IPS-20b (cell line): ENCODE measurements at regions not wholly inside any gene's neighbourhood (a gene's known extent, or its start where the extent isn't known, plus 50 kb on each side); places are given as distances from the start of the nearest gene placed in this dataset.

Source experiments
- H3K27ac ChIP-seq: one replicate; pipeline ENCODE4 v1.5.1; 2013; ENCODE audit warnings: low read length
- H3K27me3 ChIP-seq: 2 replicates; pipeline ENCODE4 v1.6.1; 2013; ENCODE audit warnings: mild to moderate bottlenecking, low read length, inconsistent platforms; ENCODE audit not compliant: insufficient read depth
- H3K36me3 ChIP-seq: 2 replicates; pipeline ENCODE4 v1.6.1; 2013; ENCODE audit warnings: low read depth, mild to moderate bottlenecking, inconsistent platforms, low read length, moderate library complexity; ENCODE audit not compliant: insufficient read depth
- H3K4me1 ChIP-seq: 2 replicates; pipeline ENCODE4 v1.6.1; 2013; ENCODE audit warnings: mild to moderate bottlenecking, control low read depth, inconsistent platforms, low read length, moderate library complexity; ENCODE audit not compliant: insufficient read depth
- H3K4me3 ChIP-seq: 2 replicates; pipeline ENCODE4 v1.5.1; 2013; ENCODE audit warnings: mild to moderate bottlenecking, low read length, inconsistent platforms
- H3K9ac ChIP-seq: 2 replicates; pipeline ENCODE4 v1.6.1; 2013; ENCODE audit warnings: low read depth, mild to moderate bottlenecking, inconsistent platforms, low read length, moderate library complexity
- H3K9me3 ChIP-seq: 2 replicates; pipeline ENCODE4 v1.6.1; 2013; ENCODE audit warnings: mild to moderate bottlenecking, low read depth, low read length, inconsistent platforms; ENCODE audit not compliant: insufficient read depth

- Histone ChIP-seq H3K4me3 (no peak overlapping the region), H3K27me3 (no peaks in the 10 kb centered on the region), H3K4me1 (no peaks in the 10 kb centered on the region), H3K9ac (no peak overlapping the region), H3K9me3 (no peaks in the 10 kb centered on the region), H3K36me3 (no peaks in the 10 kb centered on the region), H3K27ac (no peak overlapping the region)
Measured at GRCh38 chr13:85313761-85314503, 485.3 kb downstream of the SLITRK6 start.

GRCh38 chr13:85312071-85312470 is 487.1 kb downstream of the SLITRK6 start:
- Histone ChIP-seq H3K4me1 (no peaks in the 10 kb centered on the region), H3K27me3 (no peaks in the 10 kb centered on the region), H3K4me3 (no peak overlapping the region), H3K27ac (no peak overlapping the region), H3K9ac (no peak overlapping the region), H3K36me3 (no peaks in the 10 kb centered on the region), H3K9me3 (no peaks in the 10 kb centered on the region)

- no peak overlapping the region for H3K27ac ChIP-seq
- H3K9ac ChIP-seq = no peak overlapping the region
Measured at GRCh38 chr13:85303630-85304029, 495.6 kb downstream of the SLITRK6 start.

GRCh38 chr13:85298387-85298924 is 500.8 kb downstream of the SLITRK6 start:
- no peak overlapping the region for H3K27ac ChIP-seq
- H3K36me3 ChIP-seq = no peaks in the 10 kb centered on the region
- no peaks in the 10 kb centered on the region for H3K27me3 ChIP-seq
- no peak overlapping the region for H3K9ac ChIP-seq
- H3K4me3 ChIP-seq = no peak overlapping the region
- no peaks in the 10 kb centered on the region for H3K9me3 ChIP-seq
- no peaks in the 10 kb centered on the region for H3K4me1 ChIP-seq

More at GRCh38 chr13:85303630-85304029, 495.6 kb downstream of the SLITRK6 start:
- Histone ChIP-seq H3K4me1 (no peaks in the 10 kb centered on the region), H3K9me3 (no peaks in the 10 kb centered on the region), H3K4me3 (no peak overlapping the region), H3K36me3 (no peaks in the 10 kb centered on the region), H3K27me3 (no peaks in the 10 kb centered on the region)

- Histone ChIP-seq H3K9ac (no peak overlapping the region), H3K36me3 (no peaks in the 10 kb centered on the region), H3K27ac (no peak overlapping the region), H3K9me3 (no peaks in the 10 kb centered on the region), H3K4me1 (no peaks in the 10 kb centered on the region), H3K4me3 (no peak overlapping the region), H3K27me3 (no peaks in the 10 kb centered on the region)
Measured at GRCh38 chr13:85288698-85289097, 510.5 kb downstream of the SLITRK6 start.

GRCh38 chr13:85287528-85287927 is 511.7 kb downstream of the SLITRK6 start:
- Histone ChIP-seq H3K4me1 (no peaks in the 10 kb centered on the region), H3K9me3 (no peaks in the 10 kb centered on the region), H3K27me3 (no peaks in the 10 kb centered on the region), H3K9ac (no peak overlapping the region), H3K36me3 (no peaks in the 10 kb centered on the region), H3K4me3 (no peak overlapping the region), H3K27ac (no peak overlapping the region)

- Histone ChIP-seq H3K9me3 (no peaks in the 10 kb centered on the region), H3K9ac (no peak overlapping the region), H3K27ac (no peak overlapping the region), H3K27me3 (no peaks in the 10 kb centered on the region), H3K4me1 (no peaks in the 10 kb centered on the region), H3K4me3 (no peak overlapping the region), H3K36me3 (no peaks in the 10 kb centered on the region)
Measured at GRCh38 chr13:85286081-85286480, 513.1 kb downstream of the SLITRK6 start.

- Histone ChIP-seq H3K27ac (no peak overlapping the region), H3K27me3 (no peaks in the 10 kb centered on the region), H3K4me1 (no peaks in the 10 kb centered on the region), H3K4me3 (no peak overlapping the region), H3K9ac (no peak overlapping the region), H3K36me3 (no peaks in the 10 kb centered on the region), H3K9me3 (no peaks in the 10 kb centered on the region)
Measured at GRCh38 chr13:85284349-85284748, 514.9 kb downstream of the SLITRK6 start.

GRCh38 chr13:85283408-85283807 is 515.8 kb downstream of the SLITRK6 start:
- H3K9ac ChIP-seq = no peak overlapping the region
- no peaks in the 10 kb centered on the region for H3K36me3 ChIP-seq
- no peaks in the 10 kb centered on the region for H3K9me3 ChIP-seq
- no peak overlapping the region for H3K27ac ChIP-seq
- H3K4me3 ChIP-seq = no peak overlapping the region
- no peaks in the 10 kb centered on the region for H3K27me3 ChIP-seq
- H3K4me1 ChIP-seq = no peaks in the 10 kb centered on the region

GRCh38 chr13:85282876-85283275 is 516.3 kb downstream of the SLITRK6 start:
- Histone ChIP-seq H3K9ac (no peak overlapping the region), H3K4me3 (no peak overlapping the region), H3K4me1 (no peaks in the 10 kb centered on the region), H3K27me3 (no peaks in the 10 kb centered on the region), H3K36me3 (no peaks in the 10 kb centered on the region), H3K27ac (no peak overlapping the region), H3K9me3 (no peaks in the 10 kb centered on the region)

GRCh38 chr13:85278851-85279250 is 520.4 kb downstream of the SLITRK6 start:
- Histone ChIP-seq H3K4me3 (no peak overlapping the region), H3K9me3 (no peaks in the 10 kb centered on the region), H3K4me1 (no peaks in the 10 kb centered on the region), H3K27me3 (no peaks in the 10 kb centered on the region), H3K9ac (no peak overlapping the region), H3K36me3 (no peaks in the 10 kb centered on the region), H3K27ac (no peak overlapping the region)

GRCh38 chr13:85277748-85278147 is 521.5 kb downstream of the SLITRK6 start:
- H3K4me1 ChIP-seq = no peaks in the 10 kb centered on the region
- H3K27ac ChIP-seq = no peak overlapping the region
- H3K9me3 ChIP-seq = no peaks in the 10 kb centered on the region
- no peak overlapping the region for H3K9ac ChIP-seq
- no peaks in the 10 kb centered on the region for H3K36me3 ChIP-seq
- no peak overlapping the region for H3K4me3 ChIP-seq
- H3K27me3 ChIP-seq = no peaks in the 10 kb centered on the region
